K562 (cell line): ENCODE measurements at regions not wholly inside any gene's neighbourhood (a gene's known extent, or its start where the extent isn't known, plus 50 kb on each side); places are given as distances from the start of the nearest gene placed in this dataset.

Experiments used
- ATAC-seq: fragments of 200-7000 bp; cut with Tn5 transposase; 3 replicates; pipeline ENCODE4 v1.9.1; 2020; ENCODE audit warnings: moderate library complexity
- BruUV-seq: library from RNA; stranded (reverse); fragments of 400-500 nt; replicated peaks from 2 replicates; lab custom pipeline; 2021; lab: Mats Ljungman, UMichigan
- CTCF ChIA-PET: fragments of 300-600 bp; formaldehyde crosslinking; extraction: SDS; loops from one replicate; lab custom pipeline; 2021; ENCODE audit warnings: low intra/inter-chr PET ratio; lab: Yijun Ruan, JAX
- POLR2A ChIA-PET: fragments of 300-600, 350-650 bp; sonication (Branson Sonifier 250); formaldehyde crosslinking; extraction: SDS; loops from one replicate; lab custom pipeline; 2021; ENCODE audit warnings: antibody characterized with exemption, inconsistent platforms; lab: Yijun Ruan, JAX
- DNase-seq, 4 experiments: peaks; one replicate each; pipeline versions ENCODE4 v3.0.0 to v3.0.0-alpha.2; 2011 to 2018; ENCODE audit warnings: low spot score in 3 of 4, mixed read lengths in 3 of 4; ENCODE audit errors: extremely low read depth in 1 of 4
- FAIRE-seq: peaks from 2 replicates; lab custom pipeline; 2011; peaks lifted over from hg19 to GRCh38; lab: Jason Lieb, UNC
- H2AFZ ChIP-seq: 2 replicates; pipeline ENCODE4 v1.6.0; 2011; ENCODE audit warnings: low read depth, low read length, control low read depth, inconsistent platforms
- H3K27ac ChIP-seq: fragments of 200-600 bp; 3 replicates; pipeline ENCODE4 v1.8.0; 2011; ENCODE audit warnings: low read depth, mild to moderate bottlenecking, control low read depth, inconsistent platforms, low read length, moderate library complexity, mixed read lengths; ENCODE audit errors: extremely low read depth
- H3K27me3 ChIP-seq, 2 experiments: fragments of 300-600 bp in 1 of 2; 2 replicates in 1 of 2; 3 replicates in 1 of 2; pipeline versions ENCODE4 v1.6.0 to v1.8.0; 2011; ENCODE audit warnings: inconsistent platforms in 2 of 2, low read length in 2 of 2, mild to moderate bottlenecking in 1 of 2, mixed read lengths in 1 of 2, moderate library complexity in 1 of 2; ENCODE audit not compliant: control insufficient read depth in 2 of 2, insufficient read depth in 2 of 2
- H3K36me3 ChIP-seq: fragments of 300-600 bp; 3 replicates; pipeline ENCODE4 v1.8.0; 2011; ENCODE audit warnings: mild to moderate bottlenecking, low read length, inconsistent platforms; ENCODE audit not compliant: control insufficient read depth, insufficient read depth
- H3K4me1 ChIP-seq, 2 experiments: fragments of 200-600 bp in 1 of 2; replicated peaks in 1 of 2; 2 replicates in 1 of 2; 3 replicates in 1 of 2; pipeline versions ENCODE4 v1.5.1 to v1.8.0; 2011; ENCODE audit warnings: inconsistent platforms in 2 of 2, low read length in 2 of 2, mild to moderate bottlenecking in 1 of 2, mixed read lengths in 1 of 2, moderate library complexity in 1 of 2; ENCODE audit not compliant: control insufficient read depth in 2 of 2, insufficient read depth in 2 of 2
- H3K4me2 ChIP-seq: 2 replicates; pipeline ENCODE4 v1.6.1; 2011; ENCODE audit warnings: low read length, control low read depth, inconsistent platforms, mixed read lengths; ENCODE audit not compliant: insufficient read depth
- H3K4me3 ChIP-seq: fragments of 200-600 bp; sonication (generic), shearing (Covaris generic); 2 replicates; pipeline ENCODE4 v1.5.1; 2016; ENCODE audit warnings: control low read depth, inconsistent platforms
- H3K79me2 ChIP-seq: fragments of 200-600 bp; 3 replicates; pipeline ENCODE4 v1.8.0; 2011; ENCODE audit warnings: low read length, inconsistent platforms; ENCODE audit not compliant: control insufficient read depth, insufficient read depth
- H3K9ac ChIP-seq, 2 experiments: 2 replicates each; pipeline versions ENCODE4 v1.6.0 to v1.6.1; 2011; ENCODE audit warnings: low read depth in 2 of 2, low read length in 2 of 2, control low read depth in 1 of 2, inconsistent platforms in 1 of 2, mild to moderate bottlenecking in 1 of 2, mixed read lengths in 1 of 2; ENCODE audit not compliant: insufficient read depth in 1 of 2
- H3K9me1 ChIP-seq: one replicate; pipeline ENCODE4 v1.6.0; 2011; ENCODE audit warnings: inconsistent platforms, mild to moderate bottlenecking, low read length, moderate library complexity; ENCODE audit not compliant: control insufficient read depth, insufficient read depth
- H3K9me3 ChIP-seq: replicated peaks from 2 replicates; pipeline ENCODE4 v1.5.1; 2011; ENCODE audit warnings: low read depth, low read length, inconsistent platforms; ENCODE audit not compliant: control insufficient read depth, insufficient read depth
- H4K20me1 ChIP-seq: replicated peaks from 2 replicates; pipeline ENCODE4 v1.6.1; 2011; ENCODE audit warnings: low read length, inconsistent platforms, mixed read lengths; ENCODE audit not compliant: control insufficient read depth, insufficient read depth
- NELFE ChIP-seq: IDR thresholded peaks from 2 replicates; pipeline ENCODE4 v1.6.1; 2011; ENCODE audit warnings: mild to moderate bottlenecking; ENCODE audit not compliant: insufficient read depth, insufficient read length
- PHF21A ChIP-seq: fragments of 450-650 bp; IDR thresholded peaks from 2 replicates; pipeline ENCODE4 v1.6.1; 2017; ENCODE audit warnings: low read depth, borderline replicate concordance
- SIRT6 ChIP-seq: IDR thresholded peaks from one replicate; pipeline ENCODE4 v1.6.1; 2012; ENCODE audit warnings: low read depth, mild to moderate bottlenecking, control low read depth, inconsistent platforms, low read length, moderate library complexity
- WGBS: fragments of 100-300 bp; shearing (Covaris generic); methylation state at CpG from one replicate; pipeline ENCODE4 v1.1.6; 2016; ENCODE audit warnings: low coverage, mixed read lengths; ENCODE audit not compliant: insufficient coverage; ENCODE audit errors: missing lambda C conversion rate; 5-methylcytosine and 5-hydroxymethylcytosine counted together
- in situ Hi-C: fragments of 300-500 bp; cut with MboI; formaldehyde crosslinking; loops from 4 replicates; pipeline ENCODE4 v1.15.0; 2018; ENCODE audit warnings: inconsistent platforms, mixed read lengths
- intact Hi-C: fragments of 100-400 bp; cut with micrococcal nuclease; formaldehyde crosslinking; loops from 2 replicates; pipeline ENCODE4 v1.14.2; 2022
- TF ChIP-seq, protein P1 (sequence below): fragments of 450-650 bp; IDR thresholded peaks from 2 replicates; pipeline ENCODE4 v1.6.1; 2016; ENCODE audit warnings: mild to moderate bottlenecking, moderate library complexity

DNA sequence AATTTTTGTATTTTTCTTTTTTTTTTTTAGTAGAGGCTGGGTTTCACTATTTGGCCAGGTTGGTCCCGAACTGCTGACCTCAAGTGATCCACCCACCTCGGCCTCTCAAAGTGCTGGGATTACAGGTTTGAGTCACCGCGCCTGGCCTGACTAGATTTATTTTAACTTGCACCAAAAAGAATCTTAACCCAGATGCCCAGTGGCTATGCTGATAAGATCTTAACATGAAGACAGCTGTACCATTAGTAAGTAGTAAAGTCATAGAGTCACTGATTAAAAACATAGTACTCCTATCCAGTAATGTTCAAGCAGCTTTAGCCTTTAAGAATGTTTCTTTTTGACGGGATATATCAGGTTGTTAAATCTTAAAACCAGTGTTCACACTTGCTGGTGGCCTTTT lies 1061.8 kb upstream of the FLRT2 start:
- no peak for FAIRE-seq
- H3K27ac ChIP-seq = no peak overlapping the region

More for the DNA sequence above, 1061.8 kb upstream of the FLRT2 start:
- Histone ChIP-seq H3K9ac (no peak overlapping the region), H3K36me3 (no peaks in the 10 kb centered on the region), H3K9me3 (no peaks in the 10 kb centered on the region; the same call in 1 of the 2 replicates), H3K79me2 (no peaks in the 10 kb centered on the region), H3K27me3 (no peaks in the 10 kb centered on the region), H3K9me1 (no peaks in the 10 kb centered on the region), H2AFZ (no peak overlapping the region), H4K20me1 (no peaks in the 10 kb centered on the region), H3K4me3 (no peak overlapping the region), H3K4me1 (no peaks in the 10 kb centered on the region)
- ChIA-PET POLR2A (no interaction called here), CTCF (no interaction called here)
- intact Hi-C loops = no loop called here
- DNase-seq (no peak), ATAC-seq (no peak)
- in situ Hi-C loops = no loop called here
- 10% methylated on average over 4 of the region's 5 CpGs for WGBS
- TF ChIP-seq NELFE (no peak), SIRT6 (no peak), PHF21A (no peak)
- TF ChIP-seq, protein P1, sequence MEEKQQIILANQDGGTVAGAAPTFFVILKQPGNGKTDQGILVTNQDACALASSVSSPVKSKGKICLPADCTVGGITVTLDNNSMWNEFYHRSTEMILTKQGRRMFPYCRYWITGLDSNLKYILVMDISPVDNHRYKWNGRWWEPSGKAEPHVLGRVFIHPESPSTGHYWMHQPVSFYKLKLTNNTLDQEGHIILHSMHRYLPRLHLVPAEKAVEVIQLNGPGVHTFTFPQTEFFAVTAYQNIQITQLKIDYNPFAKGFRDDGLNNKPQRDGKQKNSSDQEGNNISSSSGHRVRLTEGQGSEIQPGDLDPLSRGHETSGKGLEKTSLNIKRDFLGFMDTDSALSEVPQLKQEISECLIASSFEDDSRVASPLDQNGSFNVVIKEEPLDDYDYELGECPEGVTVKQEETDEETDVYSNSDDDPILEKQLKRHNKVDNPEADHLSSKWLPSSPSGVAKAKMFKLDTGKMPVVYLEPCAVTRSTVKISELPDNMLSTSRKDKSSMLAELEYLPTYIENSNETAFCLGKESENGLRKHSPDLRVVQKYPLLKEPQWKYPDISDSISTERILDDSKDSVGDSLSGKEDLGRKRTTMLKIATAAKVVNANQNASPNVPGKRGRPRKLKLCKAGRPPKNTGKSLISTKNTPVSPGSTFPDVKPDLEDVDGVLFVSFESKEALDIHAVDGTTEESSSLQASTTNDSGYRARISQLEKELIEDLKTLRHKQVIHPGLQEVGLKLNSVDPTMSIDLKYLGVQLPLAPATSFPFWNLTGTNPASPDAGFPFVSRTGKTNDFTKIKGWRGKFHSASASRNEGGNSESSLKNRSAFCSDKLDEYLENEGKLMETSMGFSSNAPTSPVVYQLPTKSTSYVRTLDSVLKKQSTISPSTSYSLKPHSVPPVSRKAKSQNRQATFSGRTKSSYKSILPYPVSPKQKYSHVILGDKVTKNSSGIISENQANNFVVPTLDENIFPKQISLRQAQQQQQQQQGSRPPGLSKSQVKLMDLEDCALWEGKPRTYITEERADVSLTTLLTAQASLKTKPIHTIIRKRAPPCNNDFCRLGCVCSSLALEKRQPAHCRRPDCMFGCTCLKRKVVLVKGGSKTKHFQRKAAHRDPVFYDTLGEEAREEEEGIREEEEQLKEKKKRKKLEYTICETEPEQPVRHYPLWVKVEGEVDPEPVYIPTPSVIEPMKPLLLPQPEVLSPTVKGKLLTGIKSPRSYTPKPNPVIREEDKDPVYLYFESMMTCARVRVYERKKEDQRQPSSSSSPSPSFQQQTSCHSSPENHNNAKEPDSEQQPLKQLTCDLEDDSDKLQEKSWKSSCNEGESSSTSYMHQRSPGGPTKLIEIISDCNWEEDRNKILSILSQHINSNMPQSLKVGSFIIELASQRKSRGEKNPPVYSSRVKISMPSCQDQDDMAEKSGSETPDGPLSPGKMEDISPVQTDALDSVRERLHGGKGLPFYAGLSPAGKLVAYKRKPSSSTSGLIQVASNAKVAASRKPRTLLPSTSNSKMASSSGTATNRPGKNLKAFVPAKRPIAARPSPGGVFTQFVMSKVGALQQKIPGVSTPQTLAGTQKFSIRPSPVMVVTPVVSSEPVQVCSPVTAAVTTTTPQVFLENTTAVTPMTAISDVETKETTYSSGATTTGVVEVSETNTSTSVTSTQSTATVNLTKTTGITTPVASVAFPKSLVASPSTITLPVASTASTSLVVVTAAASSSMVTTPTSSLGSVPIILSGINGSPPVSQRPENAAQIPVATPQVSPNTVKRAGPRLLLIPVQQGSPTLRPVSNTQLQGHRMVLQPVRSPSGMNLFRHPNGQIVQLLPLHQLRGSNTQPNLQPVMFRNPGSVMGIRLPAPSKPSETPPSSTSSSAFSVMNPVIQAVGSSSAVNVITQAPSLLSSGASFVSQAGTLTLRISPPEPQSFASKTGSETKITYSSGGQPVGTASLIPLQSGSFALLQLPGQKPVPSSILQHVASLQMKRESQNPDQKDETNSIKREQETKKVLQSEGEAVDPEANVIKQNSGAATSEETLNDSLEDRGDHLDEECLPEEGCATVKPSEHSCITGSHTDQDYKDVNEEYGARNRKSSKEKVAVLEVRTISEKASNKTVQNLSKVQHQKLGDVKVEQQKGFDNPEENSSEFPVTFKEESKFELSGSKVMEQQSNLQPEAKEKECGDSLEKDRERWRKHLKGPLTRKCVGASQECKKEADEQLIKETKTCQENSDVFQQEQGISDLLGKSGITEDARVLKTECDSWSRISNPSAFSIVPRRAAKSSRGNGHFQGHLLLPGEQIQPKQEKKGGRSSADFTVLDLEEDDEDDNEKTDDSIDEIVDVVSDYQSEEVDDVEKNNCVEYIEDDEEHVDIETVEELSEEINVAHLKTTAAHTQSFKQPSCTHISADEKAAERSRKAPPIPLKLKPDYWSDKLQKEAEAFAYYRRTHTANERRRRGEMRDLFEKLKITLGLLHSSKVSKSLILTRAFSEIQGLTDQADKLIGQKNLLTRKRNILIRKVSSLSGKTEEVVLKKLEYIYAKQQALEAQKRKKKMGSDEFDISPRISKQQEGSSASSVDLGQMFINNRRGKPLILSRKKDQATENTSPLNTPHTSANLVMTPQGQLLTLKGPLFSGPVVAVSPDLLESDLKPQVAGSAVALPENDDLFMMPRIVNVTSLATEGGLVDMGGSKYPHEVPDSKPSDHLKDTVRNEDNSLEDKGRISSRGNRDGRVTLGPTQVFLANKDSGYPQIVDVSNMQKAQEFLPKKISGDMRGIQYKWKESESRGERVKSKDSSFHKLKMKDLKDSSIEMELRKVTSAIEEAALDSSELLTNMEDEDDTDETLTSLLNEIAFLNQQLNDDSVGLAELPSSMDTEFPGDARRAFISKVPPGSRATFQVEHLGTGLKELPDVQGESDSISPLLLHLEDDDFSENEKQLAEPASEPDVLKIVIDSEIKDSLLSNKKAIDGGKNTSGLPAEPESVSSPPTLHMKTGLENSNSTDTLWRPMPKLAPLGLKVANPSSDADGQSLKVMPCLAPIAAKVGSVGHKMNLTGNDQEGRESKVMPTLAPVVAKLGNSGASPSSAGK = no peak
- TF ChIP-seq, all 486 proteins: peak for 0
- H3K4me2 ChIP-seq = no peak overlapping the region
- BruUV-seq = no TSS peak
